ENCODE measurements at regions not wholly inside any gene's neighbourhood (a gene's known extent, or its start where the extent isn't known, plus 50 kb on each side); places are given as distances from the start of the nearest gene placed in this dataset.
A peak's percentile ranks its signal among the peaks of the same experiment; 100 is the strongest.
"Not testable (repeated sequence)": the region's sequence is repeated elsewhere in the genome, so short reads cannot be mapped to it uniquely, and the experiment has no call there.

DNA sequence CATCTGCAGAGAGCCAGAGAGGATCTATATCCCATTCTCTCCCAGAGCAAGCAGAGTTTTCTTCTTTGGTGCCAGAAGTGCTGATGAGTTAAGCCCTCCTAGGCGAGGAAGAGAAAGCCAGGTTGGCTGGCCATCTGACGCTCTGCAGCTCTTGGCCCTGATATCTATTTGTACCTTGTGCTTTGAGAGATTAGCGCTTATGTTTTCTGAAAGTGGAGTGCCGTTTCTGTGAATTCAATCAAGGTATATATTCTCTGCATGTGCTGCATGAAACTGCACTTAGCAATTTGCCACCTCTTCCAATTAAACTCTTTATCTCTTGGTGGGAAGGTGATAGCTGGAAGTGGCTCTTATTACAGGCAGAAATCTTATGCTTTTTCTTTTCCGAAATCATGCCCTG is 177.5 kb downstream of the LPIN1 start:
- DNase-seq: no peak

DNA sequence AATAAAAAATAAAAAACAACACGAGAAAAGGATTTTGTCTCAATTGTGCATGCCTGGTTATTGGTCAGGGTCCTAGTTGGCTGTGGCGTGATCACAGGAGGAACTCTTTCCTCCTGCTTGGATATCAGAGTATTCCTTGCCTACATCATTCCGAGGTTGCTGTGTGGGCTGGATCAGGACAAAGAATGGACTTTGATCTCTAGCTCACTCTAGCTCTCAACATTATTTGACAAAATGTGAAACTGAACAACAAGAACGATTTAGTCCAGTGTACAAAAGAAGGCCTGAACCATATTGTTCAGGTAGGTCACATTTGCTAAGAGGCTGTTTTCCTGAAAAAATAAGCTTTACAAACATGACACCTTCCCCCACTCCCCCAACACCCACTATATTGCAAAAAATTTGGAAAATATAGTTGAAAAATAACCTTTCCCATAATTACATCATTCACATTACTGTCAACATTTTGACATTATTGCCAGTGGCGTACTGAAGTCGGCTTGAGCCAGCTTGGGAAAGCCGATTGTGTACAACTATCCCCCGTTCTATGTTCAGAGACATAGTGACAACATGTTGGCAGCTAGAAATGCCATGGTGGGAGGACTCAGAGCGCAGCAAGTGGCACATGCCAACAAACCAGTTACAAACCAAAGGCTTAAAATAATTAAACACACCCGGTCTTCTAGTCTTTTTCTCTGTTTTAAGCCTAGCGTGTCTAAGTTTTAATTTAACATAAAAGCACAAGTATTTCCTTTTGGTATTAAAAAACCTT is 179.0 kb downstream of the LPIN1 start:
- DNase-seq: no peak

DNA sequence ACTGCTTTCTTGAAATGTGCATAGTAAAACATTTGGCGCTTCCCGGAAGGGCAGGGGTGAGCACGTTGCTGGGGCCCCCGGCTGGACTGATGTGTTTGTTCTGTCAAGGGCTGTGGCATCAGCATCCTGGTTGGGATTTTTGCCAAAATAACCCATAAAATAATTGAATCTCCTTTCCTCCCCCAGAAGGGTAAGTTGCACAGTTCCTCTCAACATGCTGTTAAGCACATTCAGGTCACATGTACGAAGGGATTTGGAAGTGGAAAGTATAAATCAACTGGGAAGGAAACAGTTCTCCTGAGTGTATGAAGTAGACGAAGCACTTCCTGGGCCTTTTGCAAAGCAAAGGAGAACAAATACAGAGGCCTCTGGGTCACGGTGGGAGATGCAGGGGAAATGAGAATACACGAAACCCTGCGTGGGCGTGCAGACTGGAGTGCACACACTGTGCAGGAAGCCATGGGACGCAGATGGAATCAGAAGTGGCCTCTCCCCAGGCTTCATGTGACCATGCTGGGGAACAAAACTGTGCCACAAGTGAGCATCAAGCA is 183.9 kb downstream of the LPIN1 start:
- DNase-seq: peak; percentile 66 to 78

DNA sequence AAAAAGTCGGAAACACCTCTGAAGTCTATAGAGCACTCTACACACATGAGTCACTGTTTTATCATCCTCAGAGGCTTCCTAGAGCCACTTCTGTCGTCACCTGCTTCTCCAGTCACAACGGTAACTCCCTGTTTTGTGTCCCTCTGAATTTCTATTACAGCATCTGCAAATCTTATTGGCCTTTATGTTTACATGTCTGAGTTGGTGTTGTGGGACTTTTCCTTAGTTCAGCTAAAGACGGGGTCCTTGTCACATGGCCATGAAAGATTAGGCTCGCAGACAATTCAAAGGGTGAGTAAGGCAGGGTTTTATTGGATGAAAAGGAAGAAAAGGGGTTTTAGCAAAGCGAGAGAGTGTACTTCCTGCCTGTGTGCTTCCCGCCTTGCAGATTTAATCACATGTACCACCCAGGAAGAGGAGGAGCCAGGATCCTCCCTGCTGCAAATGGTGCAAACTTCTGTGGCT is 185.6 kb downstream of the LPIN1 start:
- peak; percentile 46 to 75 for DNase-seq

DNA sequence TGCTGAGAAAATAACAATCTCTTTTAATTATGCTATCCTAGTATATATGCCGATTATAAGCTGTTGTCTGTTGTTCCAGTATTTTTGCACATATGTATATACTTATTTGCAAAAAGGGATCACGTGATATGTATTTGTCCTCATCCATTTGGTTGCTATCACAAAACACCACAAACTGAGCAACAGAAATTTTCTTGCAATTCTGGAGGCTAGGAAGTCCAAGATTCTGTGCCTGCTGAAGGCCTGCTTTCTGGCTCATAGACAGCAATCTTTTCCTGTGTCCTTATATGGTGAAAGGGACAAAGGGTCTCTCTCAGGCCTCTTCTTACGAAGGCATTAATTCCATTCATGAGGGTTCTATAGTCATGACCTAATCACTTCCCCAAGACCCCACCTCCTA is 186.5 kb downstream of the LPIN1 start:
- no peak for DNase-seq

DNA sequence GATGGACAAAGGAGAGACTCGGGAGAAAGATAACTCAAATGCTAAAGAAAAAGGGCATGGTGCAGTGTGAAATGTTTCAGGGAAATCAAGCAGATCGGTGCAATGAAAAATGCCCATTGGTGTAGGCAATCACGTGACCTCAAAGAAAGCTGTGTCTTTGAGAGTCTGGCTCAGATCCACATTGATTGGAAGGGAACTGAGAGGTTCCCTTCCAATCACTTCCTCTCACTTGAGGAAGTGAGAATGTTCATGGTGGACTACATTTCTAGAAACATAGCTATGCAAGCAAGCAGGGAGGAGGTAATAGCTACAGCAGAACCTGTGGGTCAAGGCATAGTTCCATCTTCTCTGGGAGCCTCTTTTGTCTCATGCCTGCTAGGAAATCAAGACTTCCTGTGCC is 187.4 kb downstream of the LPIN1 start:
- DNase-seq: no peak

DNA sequence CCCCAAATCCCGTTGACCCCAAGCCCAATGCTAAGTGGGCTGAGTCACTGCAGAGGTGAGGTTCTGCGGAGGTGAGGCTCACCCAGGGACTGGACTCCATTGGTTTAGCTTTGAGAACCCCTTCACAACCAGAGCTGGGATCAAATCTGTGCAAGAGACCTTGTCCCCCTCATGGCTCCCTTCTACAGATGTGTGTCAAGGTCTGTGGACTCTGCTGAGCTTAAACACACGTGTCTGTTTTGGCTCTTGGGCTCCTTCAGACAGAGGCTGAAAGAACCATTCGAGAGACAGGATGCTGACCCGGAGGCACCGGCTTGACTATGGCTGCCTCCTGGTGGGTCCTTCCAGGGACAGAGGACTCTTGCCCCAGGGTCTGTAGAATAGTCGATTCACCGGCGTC is 190.3 kb downstream of the LPIN1 start:
- no peak for DNase-seq

DNA sequence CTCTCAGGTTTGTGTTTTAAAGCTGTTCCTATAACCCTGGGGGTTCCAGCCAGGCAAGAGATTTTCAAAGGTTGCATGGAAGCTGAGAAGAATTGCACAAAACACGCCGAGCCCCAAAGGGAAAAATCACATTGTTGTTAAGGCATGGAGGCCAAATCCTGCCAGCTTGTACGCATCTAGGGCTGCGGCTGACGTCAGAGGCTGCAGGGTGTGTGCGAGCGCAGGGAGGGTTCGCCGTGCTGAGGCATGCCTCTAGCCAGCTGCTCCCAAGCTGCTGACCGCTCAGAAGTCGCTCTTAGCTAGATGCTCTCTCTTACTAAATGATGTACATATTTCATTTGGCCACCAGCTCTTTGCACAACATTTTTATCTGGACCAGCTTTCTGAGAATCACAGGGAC is 191.8 kb downstream of the LPIN1 start:
- DNase-seq: peak; percentile 93 to 99

DNA sequence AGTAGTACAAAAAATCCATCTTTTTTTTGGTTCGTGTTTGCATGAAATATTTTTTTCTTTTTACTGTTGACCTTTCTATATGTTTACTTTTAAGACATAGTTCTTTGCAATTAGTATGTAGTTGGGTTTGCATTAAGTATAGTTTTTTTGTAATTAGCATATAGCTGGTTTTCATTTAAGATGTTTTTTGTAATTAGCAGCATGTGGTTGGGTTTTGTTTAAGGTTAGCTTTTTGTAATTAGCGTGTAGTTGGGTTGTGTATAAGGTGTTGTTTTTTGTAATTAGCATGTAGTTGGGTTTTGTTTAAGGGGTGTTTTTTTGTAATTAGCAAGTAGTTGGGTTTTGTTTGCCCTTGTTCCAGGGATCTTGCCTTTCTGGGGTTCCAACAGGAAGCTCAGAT is 193.1 kb downstream of the LPIN1 start:
- DNase-seq: no peak

DNA sequence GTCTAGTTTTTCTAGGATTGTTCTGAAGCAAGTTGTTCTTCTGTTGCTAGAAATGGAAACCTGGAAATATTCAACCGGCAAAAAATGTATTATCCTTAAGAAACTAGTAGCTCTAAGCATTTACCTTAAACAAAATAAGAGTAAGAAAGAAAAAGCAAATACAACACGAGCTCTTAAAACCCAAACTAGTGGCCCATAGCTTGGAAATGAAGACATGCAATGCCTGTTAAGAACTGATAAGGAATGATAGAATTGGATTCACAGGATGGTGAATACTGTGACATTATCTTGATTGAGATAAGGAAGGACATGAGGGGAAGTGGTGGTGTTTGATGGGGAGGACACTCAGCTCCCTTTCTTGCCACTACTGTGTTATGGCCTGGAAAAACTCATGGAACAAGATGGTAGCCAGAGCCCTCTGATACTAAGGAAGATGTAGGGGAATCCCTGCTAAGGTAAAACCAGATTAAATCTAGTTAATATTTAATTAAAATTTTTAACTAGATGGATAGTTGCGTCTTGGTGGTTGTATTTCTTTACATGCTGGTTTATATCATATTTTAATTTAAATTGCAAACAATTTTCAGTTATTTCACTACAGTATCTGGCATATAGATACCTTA is 193.8 kb downstream of the LPIN1 start:
- DNase-seq: no peak

DNA sequence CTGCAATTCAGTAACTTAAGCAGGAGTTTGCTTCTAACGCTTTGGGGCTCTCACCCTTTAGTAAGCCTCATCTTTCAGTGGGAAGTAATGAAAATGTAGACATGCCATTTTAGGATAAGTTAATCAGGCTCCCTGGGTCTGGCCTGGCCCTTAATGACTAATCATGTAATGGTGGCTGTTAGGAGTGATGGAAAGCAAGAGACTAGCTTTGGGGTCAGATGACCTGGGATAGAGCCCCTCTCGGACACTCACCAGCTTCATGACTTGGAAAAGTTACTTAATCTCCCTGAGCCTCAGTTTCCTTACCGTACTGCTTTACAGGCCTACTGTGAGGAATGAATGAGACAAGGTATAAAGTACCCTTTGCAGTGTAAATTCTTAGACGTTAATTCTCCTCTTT is 194.4 kb downstream of the LPIN1 start:
- no peak for DNase-seq

DNA sequence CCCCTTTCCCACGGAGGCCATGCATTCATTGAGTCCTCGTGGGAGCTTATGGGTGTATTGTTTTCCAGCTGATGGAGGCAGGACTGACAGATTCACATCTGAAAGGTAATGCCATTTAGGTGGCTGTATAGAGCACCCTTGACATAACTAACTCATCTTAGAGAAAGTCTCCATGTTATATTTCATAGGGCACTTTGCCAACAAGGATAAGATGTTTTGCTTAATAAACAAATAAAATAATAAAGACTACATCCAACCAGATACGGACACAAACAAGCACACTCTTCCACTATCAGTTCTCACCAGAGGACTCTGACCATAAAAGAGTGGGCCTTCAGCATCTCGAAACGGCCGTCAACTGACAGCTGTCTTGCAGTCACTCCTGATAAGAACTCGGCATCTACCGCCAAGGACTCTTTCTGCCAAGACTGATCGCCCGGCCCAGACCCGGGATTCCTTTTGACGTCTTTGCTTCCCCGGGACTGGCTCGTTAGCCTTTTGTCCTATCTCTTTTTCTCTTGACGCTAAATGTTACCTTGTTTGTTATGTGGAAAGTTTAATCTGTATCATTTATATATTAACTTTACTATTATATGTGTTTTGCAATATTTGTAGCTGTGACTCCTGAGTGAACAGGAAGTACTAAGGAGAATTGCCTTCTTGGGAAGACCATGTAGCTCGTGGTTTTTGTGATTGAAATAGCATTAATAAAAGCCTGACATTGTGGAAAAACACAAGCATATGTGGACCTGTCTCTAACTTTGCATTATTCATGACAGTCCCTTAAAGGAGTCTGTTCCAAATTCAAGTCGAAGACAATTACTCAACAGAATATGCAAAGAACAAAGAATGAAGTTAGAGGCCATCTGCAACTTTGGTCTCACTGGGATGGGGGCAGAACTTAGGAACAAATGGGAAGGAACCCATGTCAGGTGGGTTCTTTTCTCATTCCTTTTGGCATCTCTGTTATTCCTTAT is 195.1 kb downstream of the LPIN1 start:
- DNase-seq: no peak

DNA sequence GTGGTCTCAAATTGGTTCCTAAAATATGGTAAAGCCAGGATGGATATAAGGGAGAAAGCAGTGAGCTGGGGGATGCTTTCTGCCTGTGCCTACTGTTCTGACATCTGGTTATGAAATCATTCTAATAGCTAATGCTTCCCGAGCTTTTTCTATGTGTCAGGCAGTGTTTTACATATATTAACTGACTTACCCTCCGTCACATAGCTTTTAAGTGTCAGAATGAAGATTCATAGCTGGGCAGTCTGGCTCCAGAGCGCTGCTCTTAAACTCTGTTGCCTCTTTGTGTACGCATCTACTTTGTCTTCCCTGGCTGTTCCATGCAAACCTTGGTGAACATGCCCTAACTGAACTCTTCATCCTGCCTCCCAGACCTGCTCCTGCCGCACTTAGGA is 195.7 kb downstream of the LPIN1 start:
- no peak for DNase-seq

DNA sequence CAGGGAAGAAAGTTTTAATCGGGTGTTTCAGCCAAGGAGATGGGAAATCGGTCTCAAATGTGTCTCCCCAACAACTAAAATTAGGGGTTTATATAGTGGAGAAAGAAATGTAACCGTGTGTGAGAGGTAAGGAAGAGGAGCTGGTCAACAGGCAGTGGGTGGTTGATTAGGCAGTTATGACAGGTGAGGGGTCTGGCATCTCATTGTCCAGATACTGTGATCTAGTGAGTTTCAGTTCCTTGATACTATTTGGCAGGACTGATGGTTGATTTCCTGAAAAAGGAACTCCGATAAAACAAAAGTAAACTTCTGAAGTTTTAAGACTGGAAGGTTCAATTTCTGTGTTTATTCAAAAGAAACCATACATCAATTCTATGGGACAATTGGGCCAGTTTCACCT is 197.9 kb downstream of the LPIN1 start:
- DNase-seq: no peak

DNA sequence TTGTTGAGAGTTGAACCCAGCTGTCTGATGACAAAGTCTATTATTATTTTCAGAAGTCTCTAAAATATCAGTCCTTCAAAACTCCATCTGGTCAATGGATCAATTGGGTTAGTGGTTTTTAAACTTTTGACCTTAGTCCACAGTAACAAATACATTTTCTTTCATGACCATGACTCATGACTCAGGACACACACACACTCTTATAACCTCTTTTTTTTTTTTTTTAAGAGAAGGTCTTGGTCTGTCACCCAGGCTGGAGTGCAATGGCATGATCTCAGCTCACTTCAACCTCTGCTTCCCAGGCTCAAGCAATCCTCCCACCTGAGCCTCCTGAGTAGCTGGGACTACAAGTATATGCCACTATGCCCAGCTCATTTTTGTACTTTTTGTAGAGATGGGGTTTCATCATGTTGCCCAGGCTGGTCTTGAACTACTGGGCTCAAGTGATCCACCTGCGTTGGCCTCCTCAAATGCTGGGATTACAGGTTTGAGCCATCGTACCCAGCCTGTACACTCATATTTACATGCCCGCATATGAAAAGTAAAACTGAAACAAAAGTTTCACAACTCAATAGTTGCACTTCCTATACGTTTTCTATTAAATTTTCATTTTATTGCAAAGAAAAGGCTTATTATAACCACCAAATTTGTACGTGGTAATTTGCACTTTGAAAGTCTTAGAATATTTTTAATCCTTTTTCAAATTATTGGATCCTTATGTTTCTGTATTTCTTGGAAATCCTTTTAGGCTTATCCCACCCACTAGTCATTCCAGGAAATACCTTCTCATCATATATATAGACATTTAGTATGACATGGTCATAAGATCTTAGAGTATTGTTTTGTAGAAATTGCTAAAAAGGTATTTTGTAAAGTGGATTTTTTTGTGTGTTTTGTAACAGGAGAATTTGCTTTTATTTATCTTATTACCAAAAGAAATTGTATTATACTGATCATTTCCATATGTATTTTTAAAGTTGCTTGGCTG is 199.0 kb downstream of the LPIN1 start:
- DNase-seq: no peak

DNA sequence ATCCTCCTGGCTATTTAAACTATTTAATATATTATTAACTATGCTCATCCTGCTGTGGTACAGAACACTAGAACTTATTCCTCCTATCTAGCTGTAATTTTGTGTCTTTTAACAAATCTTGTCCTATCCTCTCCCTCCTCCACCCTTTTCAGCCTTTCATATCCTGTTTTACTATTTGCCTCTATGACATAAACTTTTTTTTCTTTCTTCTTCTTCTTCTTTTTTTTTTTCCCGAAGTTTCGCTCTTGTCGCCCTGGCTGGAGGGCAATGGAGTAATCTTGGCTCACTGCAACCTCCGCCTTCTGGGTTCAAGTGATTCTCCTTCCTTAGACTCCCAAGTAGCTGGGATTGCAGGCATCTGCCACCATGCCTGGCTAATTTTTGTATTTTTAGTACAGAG is 201.5 kb downstream of the LPIN1 start:
- DNase-seq: no peak

DNA sequence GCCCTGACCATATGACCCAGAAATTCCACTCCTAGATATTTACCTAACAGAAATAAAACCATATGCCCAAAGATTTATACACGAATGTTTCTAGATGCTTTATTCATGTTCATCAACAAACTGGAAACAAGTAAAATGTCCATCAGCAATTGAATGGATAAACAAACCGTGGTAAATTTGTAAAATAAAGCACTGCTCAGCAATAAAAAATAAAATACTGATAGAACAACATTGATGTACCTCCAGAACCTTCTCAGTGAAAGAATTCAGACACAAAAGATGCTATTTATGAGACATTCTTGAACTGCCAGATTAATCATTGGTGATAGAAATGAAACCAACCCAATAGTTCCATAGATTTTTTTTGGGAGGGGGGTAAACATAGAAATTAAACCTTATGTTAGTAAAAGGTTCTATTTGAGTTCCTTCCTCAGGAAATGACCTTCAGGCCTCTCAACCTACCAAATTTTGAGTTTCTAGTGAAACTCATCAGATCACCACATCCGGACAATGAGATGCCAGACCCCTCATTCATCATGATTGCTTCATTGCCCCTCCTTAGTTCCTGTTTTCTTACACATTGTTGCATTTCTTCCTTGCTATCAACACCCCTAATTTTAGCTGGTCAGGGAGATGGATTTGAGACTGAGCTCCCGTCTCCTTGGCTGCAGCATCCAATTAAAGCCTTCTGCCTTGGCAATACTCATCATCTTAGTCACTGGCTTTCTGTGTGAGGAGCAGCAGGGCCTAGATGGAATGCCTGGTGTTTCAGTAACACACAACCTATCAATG is 203.5 kb downstream of the LPIN1 start:
- no peak for DNase-seq

DNA sequence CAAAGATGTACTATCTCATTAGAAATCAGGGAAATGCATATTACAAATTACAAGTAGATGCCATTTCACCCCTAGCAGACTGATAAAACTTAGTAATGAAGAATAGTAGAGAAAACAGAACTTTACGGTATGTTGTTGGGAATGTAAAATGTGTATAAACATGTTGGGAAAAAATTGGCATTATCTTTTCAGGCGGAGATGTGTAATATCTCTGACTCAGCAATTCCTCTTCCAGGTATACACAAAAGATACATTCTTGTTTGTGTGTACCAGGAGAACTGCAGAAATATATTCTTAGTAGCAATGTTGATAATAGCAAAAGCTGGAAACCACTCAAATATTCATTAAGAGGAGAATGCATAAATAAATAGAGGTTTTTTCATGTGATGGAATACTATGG is 204.5 kb downstream of the LPIN1 start:
- no peak for DNase-seq

DNA sequence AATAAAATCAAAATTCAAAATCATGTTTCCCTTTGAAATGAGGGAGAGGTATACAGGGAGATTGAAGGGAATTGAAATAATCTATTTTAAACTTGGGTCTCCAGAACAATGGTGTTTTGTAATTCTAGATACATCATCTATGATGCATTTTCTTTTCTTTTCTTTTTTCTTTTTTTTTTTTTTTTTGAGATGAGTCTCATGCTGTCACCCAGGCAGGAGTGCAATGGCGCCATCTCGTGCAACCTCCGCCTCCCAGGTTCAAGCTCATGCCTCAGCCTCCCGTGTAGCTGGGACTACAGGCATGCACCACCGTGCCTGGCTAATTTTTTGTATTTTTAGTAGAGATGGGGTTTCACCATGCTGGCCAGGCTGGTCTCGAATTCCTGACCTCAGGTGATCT is 205.1 kb downstream of the LPIN1 start:
- DNase-seq: not testable (repeated sequence)

DNA sequence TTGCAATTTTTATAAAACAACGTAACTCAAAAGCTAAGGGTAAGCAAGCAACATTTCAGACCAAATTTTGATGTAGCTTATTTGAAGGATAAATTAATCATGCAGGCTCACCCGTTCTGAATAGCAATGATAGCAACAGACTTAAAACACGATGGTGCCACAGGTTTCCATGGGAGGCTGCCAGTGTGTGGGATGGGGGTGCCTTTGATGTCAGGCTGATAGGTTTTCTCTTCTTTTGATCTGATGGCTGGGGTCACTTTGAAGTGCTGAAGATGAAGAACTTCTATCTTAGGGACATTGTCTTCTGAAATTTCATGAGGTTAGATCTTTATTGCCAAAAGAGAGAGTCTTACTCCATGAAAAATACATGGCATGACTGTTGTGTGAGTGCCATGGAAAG is 206.8 kb downstream of the LPIN1 start:
- DNase-seq: no peak

DNA sequence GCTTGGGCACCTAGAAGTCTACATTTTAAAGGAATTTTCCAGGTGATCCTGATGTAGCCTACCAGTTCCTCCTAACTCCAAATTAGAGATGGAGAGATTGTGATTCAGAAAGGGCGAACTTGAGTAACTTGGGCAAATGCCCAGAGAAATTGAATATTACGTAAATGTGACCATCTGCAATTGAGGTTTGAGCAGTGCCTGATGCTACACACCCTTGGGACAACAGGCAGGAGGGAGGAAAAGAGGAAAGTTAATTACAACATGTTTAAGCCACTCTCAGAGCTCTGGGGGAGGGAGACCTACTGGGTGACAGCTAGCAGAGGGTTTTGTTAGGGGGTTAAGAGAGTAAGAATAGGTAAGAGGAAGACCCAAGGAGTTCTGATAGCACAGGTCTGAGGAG is 208.9 kb downstream of the LPIN1 start:
- DNase-seq: no peak
